ENCODE measurements at regions not wholly inside any gene's neighbourhood (a gene's known extent, or its start where the extent isn't known, plus 50 kb on each side); places are given as distances from the start of the nearest gene placed in this dataset.

- ATAC-seq, result no peak
- WGBS (ENCODE audit: low lambda C conversion rate), result 1% methylated on average over 3 of the region's 3 CpGs
- Histone ChIP-seq H3K27ac (ENCODE audit: extremely low read length, insufficient read depth, low read length) (no peak overlapping the region), H3K9me3 (ENCODE audit: low read length) (no peaks in the 10 kb centered on the region), H4K20me1 (ENCODE audit: insufficient read depth, low read length) (no peaks in the 10 kb centered on the region), H3K79me2 (ENCODE audit: insufficient read depth, low read length) (no peaks in the 10 kb centered on the region), H3K4me3 (replicated peaks in 1 of 3; ENCODE audit: insufficient read depth in 1 of 3, low read depth in 2 of 3, low read length in 3 of 3) (no peak overlapping the region), H3K9ac (ENCODE audit: insufficient read depth, low read depth, low read length) (no peak overlapping the region), H3K27me3 (ENCODE audit: control insufficient read depth in 1 of 2, insufficient read depth in 2 of 2, low read length in 2 of 2) (no peaks in the 10 kb centered on the region), H2AFZ (ENCODE audit: low read length) (no peak overlapping the region), H3K4me1 (ENCODE audit: insufficient read depth, low read length) (no peaks in the 10 kb centered on the region), H3K36me3 (replicated peaks in 1 of 2; ENCODE audit: control insufficient read depth in 1 of 2, insufficient read depth in 2 of 2, low read length in 2 of 2) (no peaks in the 10 kb centered on the region), H3K4me2 (ENCODE audit: low read depth, low read length) (no peak overlapping the region)
- no TSS peak for BruUV-seq (replicated peaks)
- POLR2A ChIA-PET, result no interaction called here
- no peak for FAIRE-seq
- DNase-seq (ENCODE audit: low spot score), result no peak
- intact Hi-C loops (cut with micrococcal nuclease; ENCODE audit: unreplicated experiment), result no loop called here
- in situ Hi-C loops (cut with HindIII; ENCODE audit: extremely low pct_ligation_motif_present, low pct_unique_long_range_greater_than_20kb), result no loop called here
- CTCF ChIA-PET (ENCODE audit: low intra/inter-chr PET ratio, low total read pairs), result no interaction called here
- TF ChIP-seq ZNF337 (CRISPR knock-in tag; IDR thresholded peaks at IDR 0.05; ENCODE audit: borderline replicate concordance, low read depth) (no peak), AGO1 (IDR thresholded peaks at IDR 0.05; ENCODE audit: low read depth, low read length, poor library complexity, severe bottlenecking) (no peak), MXI1 (IDR thresholded peaks at IDR 0.05; ENCODE audit: borderline replicate concordance, low read depth, low read length) (no peak), FLYWCH1 (CRISPR knock-in tag; IDR thresholded peaks at IDR 0.05) (no peak), KAT8 (CRISPR knock-in tag; IDR thresholded peaks at IDR 0.05) (no peak), XBP1 (CRISPR knock-in tag; IDR thresholded peaks at IDR 0.05) (no peak), ZNF280B (CRISPR knock-in tag; IDR thresholded peaks at IDR 0.05; ENCODE audit: borderline replicate concordance) (no peak), CC2D1A (CRISPR knock-in tag; IDR thresholded peaks at IDR 0.05) (no peak)
These were observed 62.0 kb upstream of the CSRP2 start for GRCh38 chr12:76940671-76941445.

Measured in HepG2 (cell line).